ENCODE measurements at regions not wholly inside any gene's neighbourhood (a gene's known extent, or its start where the extent isn't known, plus 50 kb on each side); places are given as distances from the start of the nearest gene placed in this dataset.

- no peak for DNase-seq
Observed at GRCh38 chr10:47169581-47169980, 130.4 kb upstream of the GDF10 start.

- no peak for DNase-seq
Observed at GRCh38 chr10:47173929-47174442, 126.0 kb upstream of the GDF10 start.

GRCh38 chr10:47175181-47176123, 124.5 kb upstream of the GDF10 start:
- DNase-seq: no peak

GRCh38 chr10:47176206-47176902, 123.6 kb upstream of the GDF10 start:
- no peak for DNase-seq

GRCh38 chr10:47176903-47177868, 122.8 kb upstream of the GDF10 start:
- no peak for DNase-seq

- DNase-seq: no peak
Observed at GRCh38 chr10:47178537-47179290, 121.3 kb upstream of the GDF10 start.

GRCh38 chr10:47179291-47179647, 120.7 kb upstream of the GDF10 start:
- no peak for DNase-seq

- no peak for DNase-seq
Observed at GRCh38 chr10:47181052-47181849, 118.7 kb upstream of the GDF10 start.

GRCh38 chr10:47182934-47183703, 116.9 kb upstream of the GDF10 start:
- DNase-seq: no peak

- no peak for DNase-seq
Observed at GRCh38 chr10:47183704-47184041, 116.3 kb upstream of the GDF10 start.

GRCh38 chr10:47184273-47184672, 115.7 kb upstream of the GDF10 start:
- no peak for DNase-seq

- DNase-seq: no peak
Observed at GRCh38 chr10:47184724-47185330, 115.2 kb upstream of the GDF10 start.

- DNase-seq: no peak
Observed at GRCh38 chr10:47186941-47187340, 113.1 kb upstream of the GDF10 start.

GRCh38 chr10:47187592-47187991, 112.4 kb upstream of the GDF10 start:
- DNase-seq: no peak

- DNase-seq: no peak
Observed at GRCh38 chr10:47188156-47188555, 111.8 kb upstream of the GDF10 start.

GRCh38 chr10:47189802-47190201, 110.2 kb upstream of the GDF10 start:
- DNase-seq: no peak

- DNase-seq: no peak
Observed at GRCh38 chr10:47190301-47190700, 109.7 kb upstream of the GDF10 start.

GRCh38 chr10:47190802-47191450, 109.1 kb upstream of the GDF10 start:
- DNase-seq: no peak

- DNase-seq: no peak
Observed at GRCh38 chr10:47192273-47192672, 107.7 kb upstream of the GDF10 start.

Measured in activated CD8-positive, alpha-beta memory T cell treated with anti-CD3 and anti-CD28 coated beads for 24 hours (primary cell).